ENCODE measurements at regions not wholly inside any gene's neighbourhood (a gene's known extent, or its start where the extent isn't known, plus 50 kb on each side); places are given as distances from the start of the nearest gene placed in this dataset.

- Histone ChIP-seq H3K4me3 (no peak overlapping the region), H3K9me2 (ENCODE audit: insufficient read depth) (no peaks in the 10 kb centered on the region), H2AFZ (no peak overlapping the region), H3F3A (ENCODE audit: insufficient read depth, low read depth) (peaks cover 22% of the 10 kb centered on the region), H3K27ac (peak overlapping the region; percentile 45; the same call in 1 of the 2 replicates), H3K4me1 (replicated peaks; ENCODE audit: insufficient read depth) (peaks cover 18% of the 10 kb centered on the region), H3K4me2 (peak overlapping the region; percentile 3; the same call in 1 of the 2 replicates), H3K79me2 (ENCODE audit: low read depth) (no peaks in the 10 kb centered on the region), H3K9me3 (ENCODE audit: insufficient read depth, low read depth) (no peaks in the 10 kb centered on the region), H4K20me1 (ENCODE audit: insufficient read depth) (no peaks in the 10 kb centered on the region), H3K36me3 (ENCODE audit: low read depth) (no peaks in the 10 kb centered on the region), H3K27me3 (ENCODE audit: insufficient read depth, low read depth) (no peaks in the 10 kb centered on the region)
- DNase-seq = peak; percentile 86 to 91
- ChIA-PET POLR2A (ENCODE audit: unreplicated experiment) (interaction anchor here (0.6 kb wide), 1 partner anchor 11 kb away, joined by 3 read pairs; no protein-coding TSS in a partner anchor), CTCF (no interaction called here)
- intact Hi-C loops (cut with micrococcal nuclease; ENCODE audit: unreplicated experiment) = loop anchor here (10.0 kb wide), 1 partner anchor 349 kb away; no protein-coding TSS in a partner anchor
- BruUV-seq (replicated peaks) = no TSS peak
- TF ChIP-seq, protein P1, sequence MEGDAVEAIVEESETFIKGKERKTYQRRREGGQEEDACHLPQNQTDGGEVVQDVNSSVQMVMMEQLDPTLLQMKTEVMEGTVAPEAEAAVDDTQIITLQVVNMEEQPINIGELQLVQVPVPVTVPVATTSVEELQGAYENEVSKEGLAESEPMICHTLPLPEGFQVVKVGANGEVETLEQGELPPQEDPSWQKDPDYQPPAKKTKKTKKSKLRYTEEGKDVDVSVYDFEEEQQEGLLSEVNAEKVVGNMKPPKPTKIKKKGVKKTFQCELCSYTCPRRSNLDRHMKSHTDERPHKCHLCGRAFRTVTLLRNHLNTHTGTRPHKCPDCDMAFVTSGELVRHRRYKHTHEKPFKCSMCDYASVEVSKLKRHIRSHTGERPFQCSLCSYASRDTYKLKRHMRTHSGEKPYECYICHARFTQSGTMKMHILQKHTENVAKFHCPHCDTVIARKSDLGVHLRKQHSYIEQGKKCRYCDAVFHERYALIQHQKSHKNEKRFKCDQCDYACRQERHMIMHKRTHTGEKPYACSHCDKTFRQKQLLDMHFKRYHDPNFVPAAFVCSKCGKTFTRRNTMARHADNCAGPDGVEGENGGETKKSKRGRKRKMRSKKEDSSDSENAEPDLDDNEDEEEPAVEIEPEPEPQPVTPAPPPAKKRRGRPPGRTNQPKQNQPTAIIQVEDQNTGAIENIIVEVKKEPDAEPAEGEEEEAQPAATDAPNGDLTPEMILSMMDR (conservative IDR thresholded peaks at IDR 0.05) = no peak
- no peak for TF ChIP-seq EZH2 (IDR thresholded peaks at IDR 0.05; ENCODE audit: low read depth)
Measured at GRCh38 chr16:24635900-24636610, 93.4 kb upstream of the TNRC6A start.

DNA sequence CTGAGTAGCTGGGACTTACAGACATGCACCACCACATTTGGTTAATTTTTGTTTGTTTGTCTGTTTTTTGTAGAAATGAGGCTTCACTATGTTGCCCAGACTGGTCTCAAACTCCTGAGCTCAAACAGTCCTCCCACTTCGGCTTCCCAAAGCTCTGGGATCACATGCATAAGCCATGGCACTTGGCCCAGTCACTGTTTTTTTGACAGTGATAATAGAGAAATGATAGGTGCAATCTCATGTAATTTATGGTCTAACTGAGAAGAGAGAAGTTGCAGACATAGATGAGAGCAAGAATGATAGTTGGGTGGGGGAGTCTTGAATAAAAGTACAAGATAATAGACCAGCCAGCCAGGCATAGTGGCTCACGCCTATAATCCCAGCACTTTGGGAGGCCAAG lies 89.7 kb upstream of the TNRC6A start:
- H3K79me2 ChIP-seq (ENCODE audit: low read depth) = no peaks in the 10 kb centered on the region
- H3K27ac ChIP-seq = no peak overlapping the region
- BruUV-seq (replicated peaks) = no TSS peak
- H3K4me2 ChIP-seq = no peak overlapping the region
- peaks cover 24% of the 10 kb centered on the region for H3K4me1 ChIP-seq (replicated peaks; ENCODE audit: insufficient read depth)
- DNase-seq = no peak
- H2AFZ ChIP-seq = no peak overlapping the region
- no peaks in the 10 kb centered on the region for H3K36me3 ChIP-seq (ENCODE audit: low read depth)
- ChIA-PET CTCF (no interaction called here), POLR2A (ENCODE audit: unreplicated experiment) (no interaction called here)
- H3K27me3 ChIP-seq (ENCODE audit: insufficient read depth, low read depth) = no peaks in the 10 kb centered on the region
- H3F3A ChIP-seq (ENCODE audit: insufficient read depth, low read depth) = peaks cover 25% of the 10 kb centered on the region
- no peaks in the 10 kb centered on the region for H3K9me2 ChIP-seq (ENCODE audit: insufficient read depth)
- intact Hi-C loops (cut with micrococcal nuclease; ENCODE audit: unreplicated experiment) = loop anchor here (10.0 kb wide), 1 partner anchor 345 kb away; no protein-coding TSS in a partner anchor
- TF ChIP-seq, protein P1 (conservative IDR thresholded peaks at IDR 0.05) = no peak
- no peak for TF ChIP-seq EZH2 (IDR thresholded peaks at IDR 0.05; ENCODE audit: low read depth)
- H3K4me3 ChIP-seq = no peak overlapping the region
- no peaks in the 10 kb centered on the region for H4K20me1 ChIP-seq (ENCODE audit: insufficient read depth)
- H3K9me3 ChIP-seq (ENCODE audit: insufficient read depth, low read depth) = no peaks in the 10 kb centered on the region

- TF ChIP-seq, protein P1 (conservative IDR thresholded peaks at IDR 0.05) = no peak
- TF ChIP-seq EZH2 (IDR thresholded peaks at IDR 0.05; ENCODE audit: low read depth) = no peak
- no peaks in the 10 kb centered on the region for H4K20me1 ChIP-seq (ENCODE audit: insufficient read depth)
- H3K9me2 ChIP-seq (ENCODE audit: insufficient read depth) = no peaks in the 10 kb centered on the region
- BruUV-seq (replicated peaks) = no TSS peak
- H3K4me1 ChIP-seq (replicated peaks; ENCODE audit: insufficient read depth) = peaks cover 36% of the 10 kb centered on the region
- no peak for DNase-seq
- H3K27ac ChIP-seq = no peak overlapping the region
- peaks cover 31% of the 10 kb centered on the region for H3F3A ChIP-seq (ENCODE audit: insufficient read depth, low read depth)
- H3K79me2 ChIP-seq (ENCODE audit: low read depth) = no peaks in the 10 kb centered on the region
- H3K9me3 ChIP-seq (ENCODE audit: insufficient read depth, low read depth) = no peaks in the 10 kb centered on the region
- ChIA-PET CTCF (no interaction called here), POLR2A (ENCODE audit: unreplicated experiment) (no interaction called here)
- no peaks in the 10 kb centered on the region for H3K36me3 ChIP-seq (ENCODE audit: low read depth)
- H3K4me2 ChIP-seq = no peak overlapping the region
- no peak overlapping the region for H2AFZ ChIP-seq
- H3K27me3 ChIP-seq (ENCODE audit: insufficient read depth, low read depth) = no peaks in the 10 kb centered on the region
- no peak overlapping the region for H3K4me3 ChIP-seq
- intact Hi-C loops (cut with micrococcal nuclease; ENCODE audit: unreplicated experiment) = no loop called here
Measured at GRCh38 chr16:24643489-24643888, 86.0 kb upstream of the TNRC6A start.

Measured in PC-9 (cell line).